SK-N-MC (cell line): ENCODE measurements at regions not wholly inside any gene's neighbourhood (a gene's known extent, or its start where the extent isn't known, plus 50 kb on each side); places are given as distances from the start of the nearest gene placed in this dataset.

Source experiments
- EZH2 ChIP-seq: fragments of 200-600 bp; sonication (generic); IDR thresholded peaks from one replicate; pipeline ENCODE4 v1.6.1; 2017; ENCODE audit warnings: antibody characterized with exemption
- POLR2AphosphoS5 ChIP-seq: IDR thresholded peaks from 2 replicates; pipeline ENCODE4 v1.6.1; 2012; ENCODE audit warnings: mild to moderate bottlenecking, low read depth, low read length, borderline replicate concordance

- TF ChIP-seq POLR2AphosphoS5 = no peak
- no peak for TF ChIP-seq EZH2
These were observed 265.0 kb upstream of the GADL1 start for GRCh38 chr3:31159331-31160039.
